Liver (tissue), 8 donors: ENCODE measurements at regions not wholly inside any gene's neighbourhood (a gene's known extent, or its start where the extent isn't known, plus 50 kb on each side); places are given as distances from the start of the nearest gene placed in this dataset.

ENCODE experiments used
- DNase-seq: peaks from one replicate; pipeline ENCODE4 v3.0.0-alpha.2; 2017; ENCODE audit warnings: low spot score
- H3K27ac ChIP-seq, 2 donors: one replicate each; pipeline ENCODE4 v1.7.0; 2013; ENCODE audit warnings: inconsistent platforms in 2 of 2, low read length in 2 of 2, control low read depth in 1 of 2, low read depth in 1 of 2, mild to moderate bottlenecking in 1 of 2
- H3K27me3 ChIP-seq, 4 donors: one replicate each; pipeline versions ENCODE4 v1.6.1 to v1.7.0; 2013; ENCODE audit warnings: low read length in 3 of 4, inconsistent platforms in 1 of 4, mild to moderate bottlenecking in 1 of 4, moderate library complexity in 1 of 4; ENCODE audit not compliant: control insufficient read depth in 4 of 4, insufficient read depth in 4 of 4
- H3K36me3 ChIP-seq, 4 donors: one replicate each; pipeline versions ENCODE4 v1.6.1 to v1.7.0; 2013; ENCODE audit warnings: low read length in 3 of 4, mild to moderate bottlenecking in 3 of 4, low read depth in 1 of 4, moderate library complexity in 1 of 4; ENCODE audit not compliant: control insufficient read depth in 4 of 4, insufficient read depth in 3 of 4
- H3K4me1 ChIP-seq, 4 donors: one replicate each; pipeline versions ENCODE4 v1.6.1 to v1.7.0; 2013; ENCODE audit warnings: low read length in 3 of 4, mild to moderate bottlenecking in 3 of 4, moderate library complexity in 1 of 4; ENCODE audit not compliant: control insufficient read depth in 4 of 4, insufficient read depth in 4 of 4
- H3K4me3 ChIP-seq, 3 donors: one replicate each; pipeline versions ENCODE4 v1.6.1 to v1.7.0; 2013; ENCODE audit warnings: low read length in 3 of 3, control low read depth in 1 of 3, low read depth in 1 of 3, mild to moderate bottlenecking in 1 of 3
- H3K9ac ChIP-seq, 2 donors: one replicate each; pipeline ENCODE4 v1.7.0; 2013; ENCODE audit warnings: low read length in 2 of 2, mild to moderate bottlenecking in 2 of 2, moderate library complexity in 2 of 2, control low read depth in 1 of 2, low read depth in 1 of 2
- H3K9me3 ChIP-seq, 4 donors: one replicate each; pipeline versions ENCODE4 v1.6.1 to v1.7.0; 2013; ENCODE audit warnings: low read length in 3 of 4; ENCODE audit not compliant: control insufficient read depth in 4 of 4
- EGR1 ChIP-seq, 2 donors: IDR thresholded peaks; 2 replicates each; pipeline ENCODE4 v1.6.1; 2016 to 2018; ENCODE audit warnings: antibody characterized with exemption in 2 of 2, low read depth in 2 of 2
- FOXA1 ChIP-seq: IDR thresholded peaks from 2 replicates; pipeline ENCODE4 v1.6.1; 2016; ENCODE audit warnings: antibody characterized with exemption
- GABPA ChIP-seq, 2 donors: IDR thresholded peaks in 1 of 2; conservative IDR thresholded peaks in 1 of 2; 2 replicates each; pipeline ENCODE4 v1.6.1; 2016; ENCODE audit warnings: antibody characterized with exemption in 2 of 2, mild to moderate bottlenecking in 1 of 2, moderate library complexity in 1 of 2
- HNF4A ChIP-seq, 2 donors: conservative IDR thresholded peaks; 2 replicates each; pipeline ENCODE4 v1.6.1; 2016; ENCODE audit warnings: antibody characterized with exemption in 2 of 2, mild to moderate bottlenecking in 2 of 2
- HNF4G ChIP-seq: IDR thresholded peaks from 2 replicates; pipeline ENCODE4 v1.6.1; 2016; ENCODE audit warnings: antibody characterized with exemption
- JUND ChIP-seq, 2 donors: IDR thresholded peaks; 2 replicates each; pipeline ENCODE4 v1.6.1; 2016; ENCODE audit warnings: antibody characterized with exemption in 2 of 2
- NR2F2 ChIP-seq: IDR thresholded peaks from 2 replicates; pipeline ENCODE4 v1.6.1; 2016; ENCODE audit warnings: antibody characterized with exemption
- RAD21 ChIP-seq, 2 donors: IDR thresholded peaks; 2 replicates each; pipeline ENCODE4 v1.6.1; 2016; ENCODE audit warnings: antibody characterized with exemption in 2 of 2, mild to moderate bottlenecking in 2 of 2
- RXRA ChIP-seq, 2 donors: IDR thresholded peaks; 2 replicates each; pipeline ENCODE4 v1.6.1; 2017 to 2018; ENCODE audit warnings: antibody characterized with exemption in 2 of 2, mild to moderate bottlenecking in 1 of 2
- SP1 ChIP-seq: IDR thresholded peaks from 2 replicates; pipeline ENCODE4 v1.6.1; 2018; ENCODE audit warnings: antibody characterized with exemption, mild to moderate bottlenecking
- TAF1 ChIP-seq: conservative IDR thresholded peaks from 2 replicates; pipeline ENCODE4 v1.6.1; 2016; ENCODE audit warnings: antibody characterized with exemption, mild to moderate bottlenecking
- YY1 ChIP-seq: IDR thresholded peaks from 2 replicates; pipeline ENCODE4 v1.6.1; 2016; ENCODE audit warnings: antibody characterized with exemption, mild to moderate bottlenecking
- WGBS: extraction: QIAGEN DNeasy Blood & Tissue Kit; methylation state at CpG from one replicate; pipeline ENCODE4 v1.1.7; 2013; 5-methylcytosine and 5-hydroxymethylcytosine counted together
- TF ChIP-seq, protein P1 (sequence below): IDR thresholded peaks from 2 replicates; pipeline ENCODE4 v1.6.1; 2016; ENCODE audit warnings: antibody characterized with exemption
- TF ChIP-seq, protein P2 (sequence below): fragments of 150-350 bp; IDR thresholded peaks from 2 replicates; pipeline ENCODE4 v1.5.1; 2017; ENCODE audit warnings: improper control_type of control experiment, low read depth, low read length; ENCODE audit not compliant: missing input control
- TF ChIP-seq, protein P3 (sequence below): IDR thresholded peaks from 2 replicates; pipeline ENCODE4 v1.6.1; 2016; ENCODE audit warnings: antibody characterized with exemption, mild to moderate bottlenecking
- TF ChIP-seq, protein P4 (sequence below): IDR thresholded peaks from 2 replicates; pipeline ENCODE4 v1.6.1; 2016; ENCODE audit warnings: antibody characterized with exemption
- donor health status: healthy.
- donor health status: healthy.
- donor health status: healthy.
- donor health status: healthy.
- donor health status: healthy.

DNA sequence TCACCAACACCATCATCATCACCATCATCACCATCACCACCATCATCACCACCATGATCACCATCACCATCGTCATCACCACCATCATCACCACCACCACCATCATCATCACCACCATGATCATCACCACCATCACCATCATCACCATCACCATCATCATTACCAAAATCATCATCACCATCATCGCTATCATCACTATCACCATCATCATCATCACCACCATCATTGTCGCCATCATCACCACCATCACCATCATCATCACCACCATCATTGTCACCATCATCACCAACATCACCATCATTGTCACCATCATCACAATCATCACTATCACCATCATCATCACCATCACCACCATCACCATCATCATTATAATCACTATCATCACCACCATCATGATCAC, 893.5 kb downstream of the TBC1D22A start:
- Histone ChIP-seq H3K27ac (no peak overlapping the region), H3K4me1 (no peaks in the 10 kb centered on the region), H3K36me3 (no peaks in the 10 kb centered on the region), H3K27me3 (peaks cover 0 to 3% (median 0%) of the 10 kb centered on the region in 4 donors), H3K9ac (no peak overlapping the region), H3K4me3 (no peak overlapping the region), H3K9me3 (no peaks in the 10 kb centered on the region)
- 60% methylated on average over 3 of the region's 3 CpGs for WGBS
- no peak for TF ChIP-seq HNF4G
- TF ChIP-seq NR2F2: no peak
- TF ChIP-seq RXRA (IDR thresholded peaks at IDR 0.05): no peak
- no peak for TF ChIP-seq HNF4A (conservative IDR thresholded peaks at IDR 0.05)
- TF ChIP-seq, protein P1, sequence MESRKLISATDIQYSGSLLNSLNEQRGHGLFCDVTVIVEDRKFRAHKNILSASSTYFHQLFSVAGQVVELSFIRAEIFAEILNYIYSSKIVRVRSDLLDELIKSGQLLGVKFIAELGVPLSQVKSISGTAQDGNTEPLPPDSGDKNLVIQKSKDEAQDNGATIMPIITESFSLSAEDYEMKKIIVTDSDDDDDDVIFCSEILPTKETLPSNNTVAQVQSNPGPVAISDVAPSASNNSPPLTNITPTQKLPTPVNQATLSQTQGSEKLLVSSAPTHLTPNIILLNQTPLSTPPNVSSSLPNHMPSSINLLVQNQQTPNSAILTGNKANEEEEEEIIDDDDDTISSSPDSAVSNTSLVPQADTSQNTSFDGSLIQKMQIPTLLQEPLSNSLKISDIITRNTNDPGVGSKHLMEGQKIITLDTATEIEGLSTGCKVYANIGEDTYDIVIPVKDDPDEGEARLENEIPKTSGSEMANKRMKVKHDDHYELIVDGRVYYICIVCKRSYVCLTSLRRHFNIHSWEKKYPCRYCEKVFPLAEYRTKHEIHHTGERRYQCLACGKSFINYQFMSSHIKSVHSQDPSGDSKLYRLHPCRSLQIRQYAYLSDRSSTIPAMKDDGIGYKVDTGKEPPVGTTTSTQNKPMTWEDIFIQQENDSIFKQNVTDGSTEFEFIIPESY: no peak
- no peak for TF ChIP-seq SP1
- TF ChIP-seq, protein P2, sequence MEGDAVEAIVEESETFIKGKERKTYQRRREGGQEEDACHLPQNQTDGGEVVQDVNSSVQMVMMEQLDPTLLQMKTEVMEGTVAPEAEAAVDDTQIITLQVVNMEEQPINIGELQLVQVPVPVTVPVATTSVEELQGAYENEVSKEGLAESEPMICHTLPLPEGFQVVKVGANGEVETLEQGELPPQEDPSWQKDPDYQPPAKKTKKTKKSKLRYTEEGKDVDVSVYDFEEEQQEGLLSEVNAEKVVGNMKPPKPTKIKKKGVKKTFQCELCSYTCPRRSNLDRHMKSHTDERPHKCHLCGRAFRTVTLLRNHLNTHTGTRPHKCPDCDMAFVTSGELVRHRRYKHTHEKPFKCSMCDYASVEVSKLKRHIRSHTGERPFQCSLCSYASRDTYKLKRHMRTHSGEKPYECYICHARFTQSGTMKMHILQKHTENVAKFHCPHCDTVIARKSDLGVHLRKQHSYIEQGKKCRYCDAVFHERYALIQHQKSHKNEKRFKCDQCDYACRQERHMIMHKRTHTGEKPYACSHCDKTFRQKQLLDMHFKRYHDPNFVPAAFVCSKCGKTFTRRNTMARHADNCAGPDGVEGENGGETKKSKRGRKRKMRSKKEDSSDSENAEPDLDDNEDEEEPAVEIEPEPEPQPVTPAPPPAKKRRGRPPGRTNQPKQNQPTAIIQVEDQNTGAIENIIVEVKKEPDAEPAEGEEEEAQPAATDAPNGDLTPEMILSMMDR: no peak
- TF ChIP-seq, protein P3, sequence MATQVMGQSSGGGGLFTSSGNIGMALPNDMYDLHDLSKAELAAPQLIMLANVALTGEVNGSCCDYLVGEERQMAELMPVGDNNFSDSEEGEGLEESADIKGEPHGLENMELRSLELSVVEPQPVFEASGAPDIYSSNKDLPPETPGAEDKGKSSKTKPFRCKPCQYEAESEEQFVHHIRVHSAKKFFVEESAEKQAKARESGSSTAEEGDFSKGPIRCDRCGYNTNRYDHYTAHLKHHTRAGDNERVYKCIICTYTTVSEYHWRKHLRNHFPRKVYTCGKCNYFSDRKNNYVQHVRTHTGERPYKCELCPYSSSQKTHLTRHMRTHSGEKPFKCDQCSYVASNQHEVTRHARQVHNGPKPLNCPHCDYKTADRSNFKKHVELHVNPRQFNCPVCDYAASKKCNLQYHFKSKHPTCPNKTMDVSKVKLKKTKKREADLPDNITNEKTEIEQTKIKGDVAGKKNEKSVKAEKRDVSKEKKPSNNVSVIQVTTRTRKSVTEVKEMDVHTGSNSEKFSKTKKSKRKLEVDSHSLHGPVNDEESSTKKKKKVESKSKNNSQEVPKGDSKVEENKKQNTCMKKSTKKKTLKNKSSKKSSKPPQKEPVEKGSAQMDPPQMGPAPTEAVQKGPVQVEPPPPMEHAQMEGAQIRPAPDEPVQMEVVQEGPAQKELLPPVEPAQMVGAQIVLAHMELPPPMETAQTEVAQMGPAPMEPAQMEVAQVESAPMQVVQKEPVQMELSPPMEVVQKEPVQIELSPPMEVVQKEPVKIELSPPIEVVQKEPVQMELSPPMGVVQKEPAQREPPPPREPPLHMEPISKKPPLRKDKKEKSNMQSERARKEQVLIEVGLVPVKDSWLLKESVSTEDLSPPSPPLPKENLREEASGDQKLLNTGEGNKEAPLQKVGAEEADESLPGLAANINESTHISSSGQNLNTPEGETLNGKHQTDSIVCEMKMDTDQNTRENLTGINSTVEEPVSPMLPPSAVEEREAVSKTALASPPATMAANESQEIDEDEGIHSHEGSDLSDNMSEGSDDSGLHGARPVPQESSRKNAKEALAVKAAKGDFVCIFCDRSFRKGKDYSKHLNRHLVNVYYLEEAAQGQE: no peak
- TF ChIP-seq FOXA1: no peak
- TF ChIP-seq RAD21 (IDR thresholded peaks at IDR 0.05): no peak
- TF ChIP-seq GABPA (IDR thresholded peaks at IDR 0.05 in 1 of 2, conservative IDR thresholded peaks at IDR 0.05 in 1 of 2): no peak
- no peak for DNase-seq

DNA sequence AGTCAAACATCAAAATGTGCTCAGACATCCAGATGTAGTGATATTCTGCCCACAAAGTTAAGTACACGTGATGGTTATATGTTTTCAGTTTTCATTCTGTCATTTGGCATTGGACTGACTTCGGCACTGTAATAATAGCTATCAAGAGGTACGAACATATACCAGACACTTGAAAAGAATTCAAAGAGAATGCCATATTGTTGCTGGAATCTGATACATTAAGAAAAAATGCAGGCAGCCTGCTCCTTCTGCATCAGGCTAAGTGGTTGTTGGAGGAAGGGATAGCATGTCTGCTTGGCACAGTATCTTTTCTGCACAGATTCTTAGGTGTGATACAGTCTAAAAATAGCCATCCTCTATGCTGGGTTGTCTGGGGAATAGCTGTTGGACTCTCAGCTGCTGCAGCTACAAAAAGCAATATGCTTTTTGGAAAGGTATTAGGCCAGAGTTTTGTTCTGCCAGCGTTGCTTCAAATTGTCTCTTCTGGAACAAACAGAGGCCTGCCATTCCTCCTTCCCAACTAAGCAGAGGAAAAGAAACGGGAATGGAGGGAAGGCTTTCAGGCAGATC, 892.6 kb downstream of the TBC1D22A start:
- no peaks in the 10 kb centered on the region for H3K4me1 ChIP-seq
- WGBS: 65% methylated on average over 5 of the region's 5 CpGs
- H3K27me3 ChIP-seq: peaks cover 0 to 3% (median 0%) of the 10 kb centered on the region in 4 donors
- H3K36me3 ChIP-seq: no peaks in the 10 kb centered on the region
- no peaks in the 10 kb centered on the region for H3K9me3 ChIP-seq
- H3K4me3 ChIP-seq: no peak overlapping the region
- no peak overlapping the region for H3K9ac ChIP-seq
- no peak for DNase-seq
- H3K27ac ChIP-seq: no peak overlapping the region
- TF ChIP-seq HNF4A (conservative IDR thresholded peaks at IDR 0.05): no peak
- TF ChIP-seq RXRA (IDR thresholded peaks at IDR 0.05): no peak
- TF ChIP-seq YY1: no peak
- no peak for TF ChIP-seq RAD21 (IDR thresholded peaks at IDR 0.05)
- TF ChIP-seq GABPA (IDR thresholded peaks at IDR 0.05 in 1 of 2, conservative IDR thresholded peaks at IDR 0.05 in 1 of 2): no peak
- TF ChIP-seq TAF1: no peak
- TF ChIP-seq, protein P2: no peak
- TF ChIP-seq, protein P3: no peak
- no peak for TF ChIP-seq FOXA1
- no peak for TF ChIP-seq JUND (IDR thresholded peaks at IDR 0.05)
- TF ChIP-seq SP1: no peak
- TF ChIP-seq, protein P4, sequence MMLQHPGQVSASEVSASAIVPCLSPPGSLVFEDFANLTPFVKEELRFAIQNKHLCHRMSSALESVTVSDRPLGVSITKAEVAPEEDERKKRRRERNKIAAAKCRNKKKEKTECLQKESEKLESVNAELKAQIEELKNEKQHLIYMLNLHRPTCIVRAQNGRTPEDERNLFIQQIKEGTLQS: no peak
- no peak for TF ChIP-seq EGR1 (IDR thresholded peaks at IDR 0.05; ENCODE audit: low read depth in 2 of 2)
- no peak for TF ChIP-seq NR2F2
